Transverse colon (tissue), 4 donors: ENCODE measurements at regions not wholly inside any gene's neighbourhood (a gene's known extent, or its start where the extent isn't known, plus 50 kb on each side); places are given as distances from the start of the nearest gene placed in this dataset.

Experiments
- POLR2A ChIP-seq: fragments of 450-650 bp; IDR thresholded peaks from one replicate; pipeline ENCODE4 v1.6.1; 2016; ENCODE audit warnings: antibody characterized with exemption, mild to moderate bottlenecking, moderate library complexity
- POLR2AphosphoS5 ChIP-seq, 3 donors: sonication (generic); formaldehyde crosslinking; IDR thresholded peaks; one replicate each; pipeline ENCODE4 v1.6.1; 2016; ENCODE audit warnings: antibody characterized with exemption in 3 of 3
- TF ChIP-seq, protein P1 (sequence below), 5 experiments: fragments of 200-600 bp in 3 of 5; fragments of 450-650 bp in 2 of 5; sonication (generic) in 3 of 5; IDR thresholded peaks; 1 replicate in 2 of 5; 2 replicates in 3 of 5; pipeline ENCODE4 v1.5.1; 2016 to 2017; ENCODE audit warnings: antibody characterized with exemption in 5 of 5, inconsistent platforms in 3 of 5, mild to moderate bottlenecking in 2 of 5, moderate library complexity in 1 of 5

DNA sequence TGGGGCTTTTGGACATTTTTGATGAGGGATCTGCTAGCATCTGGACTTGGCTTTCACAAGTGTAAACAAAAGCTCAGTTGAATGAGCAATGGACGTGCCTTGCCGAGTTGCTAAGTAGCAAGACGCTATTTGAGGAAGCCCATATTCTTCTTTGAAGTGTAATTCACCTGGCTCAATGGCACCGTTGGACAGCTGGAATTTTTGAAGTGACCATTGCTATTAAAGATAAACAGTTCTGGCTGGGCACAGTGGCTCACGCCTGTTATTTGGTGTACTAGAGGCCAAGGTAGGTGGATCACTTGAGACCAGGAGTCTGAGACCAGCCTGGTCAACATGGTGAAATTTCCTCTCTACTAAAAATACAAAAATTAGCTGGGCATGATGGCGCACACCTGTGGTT lies 88.8 kb upstream of the SOX4 start:
- TF ChIP-seq POLR2AphosphoS5 (IDR thresholded peaks at IDR 0.05) (no peak), POLR2A (no peak)
- TF ChIP-seq, protein P1, sequence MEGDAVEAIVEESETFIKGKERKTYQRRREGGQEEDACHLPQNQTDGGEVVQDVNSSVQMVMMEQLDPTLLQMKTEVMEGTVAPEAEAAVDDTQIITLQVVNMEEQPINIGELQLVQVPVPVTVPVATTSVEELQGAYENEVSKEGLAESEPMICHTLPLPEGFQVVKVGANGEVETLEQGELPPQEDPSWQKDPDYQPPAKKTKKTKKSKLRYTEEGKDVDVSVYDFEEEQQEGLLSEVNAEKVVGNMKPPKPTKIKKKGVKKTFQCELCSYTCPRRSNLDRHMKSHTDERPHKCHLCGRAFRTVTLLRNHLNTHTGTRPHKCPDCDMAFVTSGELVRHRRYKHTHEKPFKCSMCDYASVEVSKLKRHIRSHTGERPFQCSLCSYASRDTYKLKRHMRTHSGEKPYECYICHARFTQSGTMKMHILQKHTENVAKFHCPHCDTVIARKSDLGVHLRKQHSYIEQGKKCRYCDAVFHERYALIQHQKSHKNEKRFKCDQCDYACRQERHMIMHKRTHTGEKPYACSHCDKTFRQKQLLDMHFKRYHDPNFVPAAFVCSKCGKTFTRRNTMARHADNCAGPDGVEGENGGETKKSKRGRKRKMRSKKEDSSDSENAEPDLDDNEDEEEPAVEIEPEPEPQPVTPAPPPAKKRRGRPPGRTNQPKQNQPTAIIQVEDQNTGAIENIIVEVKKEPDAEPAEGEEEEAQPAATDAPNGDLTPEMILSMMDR (IDR thresholded peaks at IDR 0.05), result no peak
